H1 (cell line): ENCODE measurements at regions not wholly inside any gene's neighbourhood (a gene's known extent, or its start where the extent isn't known, plus 50 kb on each side); places are given as distances from the start of the nearest gene placed in this dataset.

Source experiments
- ATF2 ChIP-seq: IDR thresholded peaks from 2 replicates; pipeline ENCODE4 v1.6.1; 2012; ENCODE audit warnings: low read length, inconsistent platforms

DNA sequence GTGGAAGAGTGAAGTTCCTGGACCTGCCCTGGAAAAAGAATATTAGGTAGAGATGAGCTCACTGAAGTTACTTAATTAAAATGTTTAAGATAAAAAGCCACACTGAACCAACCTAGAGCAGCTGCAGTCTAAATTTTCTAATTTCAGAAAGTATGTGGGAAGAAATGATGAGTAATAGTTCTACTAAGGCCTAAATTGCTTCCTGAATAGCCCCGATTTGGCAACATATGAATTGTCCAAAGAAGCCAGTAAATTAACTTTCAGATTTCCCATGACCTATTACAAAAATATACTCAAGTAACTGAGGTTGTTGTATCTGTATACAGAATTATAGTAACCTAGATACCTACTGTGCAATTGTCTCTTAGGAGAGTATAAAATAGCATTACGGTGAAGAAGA is 312.6 kb downstream of the IPMK start (continued):
- no peak for TF ChIP-seq ATF2
